Right atrium auricular region (tissue), 2 donors: ENCODE measurements at regions not wholly inside any gene's neighbourhood (a gene's known extent, or its start where the extent isn't known, plus 50 kb on each side); places are given as distances from the start of the nearest gene placed in this dataset.

Experiments
- DNase-seq: peaks from one replicate; pipeline ENCODE4 v3.0.0-alpha.2; 2019; ENCODE audit warnings: low spot score
- H3K27ac ChIP-seq, 2 donors: fragments of 200-600 bp; sonication (generic); 1 replicate in 1 of 2; 2 replicates in 1 of 2; pipeline ENCODE4 v1.5.1; 2016 to 2019
- H3K27me3 ChIP-seq, 2 donors: fragments of 200-600 bp; sonication (generic); one replicate each; pipeline versions ENCODE4 v1.5.1 to v1.6.0; 2017 to 2019
- H3K36me3 ChIP-seq: fragments of 200-600 bp; sonication (generic); one replicate; pipeline ENCODE4 v1.5.1; 2016
- H3K4me1 ChIP-seq, 2 donors: fragments of 200-600 bp; sonication (generic); one replicate each; pipeline versions ENCODE4 v1.5.1 to v1.6.0; 2017 to 2019
- H3K4me3 ChIP-seq, 2 donors: fragments of 200-600 bp; sonication (generic); 1 replicate in 1 of 2; 2 replicates in 1 of 2; pipeline ENCODE4 v1.5.1; 2017 to 2019; ENCODE audit warnings: mild to moderate bottlenecking in 1 of 2, moderate library complexity in 1 of 2
- H3K9me3 ChIP-seq, 2 donors: fragments of 200-600 bp; sonication (generic); one replicate each; pipeline ENCODE4 v1.5.1; 2019
- CTCF ChIP-seq, 2 donors: fragments of 200-600 bp; sonication (generic); IDR thresholded peaks; one replicate each; pipeline ENCODE4 v1.5.1; 2019; ENCODE audit warnings: antibody characterized with exemption in 2 of 2

- no peaks in the 10 kb centered on the region for H3K27me3 ChIP-seq
- H3K27ac ChIP-seq = no peak overlapping the region
- H3K4me1 ChIP-seq = no peaks in the 10 kb centered on the region
- no peak overlapping the region for H3K4me3 ChIP-seq
- no peak for DNase-seq
- peaks cover 0 to 9% of the 10 kb centered on the region in 2 donors for H3K9me3 ChIP-seq
- no peak for TF ChIP-seq CTCF (IDR thresholded peaks at IDR 0.05)
- no peaks in the 10 kb centered on the region for H3K36me3 ChIP-seq
Observed at GRCh38 chr6:17204533-17204932, 76.6 kb upstream of the RBM24 start.

DNA sequence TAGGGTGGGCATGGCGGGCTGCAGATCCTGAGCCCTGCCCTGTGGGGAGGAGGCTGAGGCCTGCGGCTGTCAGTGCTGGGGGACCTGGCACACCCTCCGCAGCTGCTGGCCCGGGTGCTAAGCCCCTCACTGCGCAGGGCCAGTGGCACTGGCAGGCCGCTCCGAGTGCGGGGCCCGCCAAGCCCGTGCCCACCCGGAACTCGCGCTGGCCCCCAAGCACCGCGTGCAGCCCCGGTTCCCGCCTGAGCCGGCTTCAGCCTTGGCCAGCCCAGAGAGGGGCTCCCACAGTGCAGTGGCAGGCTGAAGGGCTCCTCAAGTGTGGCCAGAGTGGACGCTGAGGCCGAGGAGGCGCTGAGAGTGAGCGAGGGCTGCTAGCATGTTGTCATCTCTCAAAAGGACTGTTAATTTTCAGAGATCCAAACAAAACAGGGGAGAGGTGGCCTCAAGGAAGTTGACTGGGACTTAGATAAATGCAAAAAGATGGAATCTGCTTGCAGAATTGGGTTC, 74.5 kb upstream of the RBM24 start:
- no peaks in the 10 kb centered on the region for H3K4me1 ChIP-seq
- peaks cover 0 to 9% of the 10 kb centered on the region in 2 donors for H3K9me3 ChIP-seq
- no peaks in the 10 kb centered on the region for H3K27me3 ChIP-seq
- no peak overlapping the region for H3K4me3 ChIP-seq
- DNase-seq = no peak
- no peaks in the 10 kb centered on the region for H3K36me3 ChIP-seq
- H3K27ac ChIP-seq = no peak overlapping the region
- no peak for TF ChIP-seq CTCF (IDR thresholded peaks at IDR 0.05)

GRCh38 chr6:17207281-17207680, 73.9 kb upstream of the RBM24 start:
- Histone ChIP-seq H3K9me3 (peaks cover 0 to 9% of the 10 kb centered on the region in 2 donors), H3K27ac (no peak overlapping the region), H3K4me1 (peaks cover 0 to under 1% of the 10 kb centered on the region in 2 donors), H3K4me3 (no peak overlapping the region), H3K27me3 (no peaks in the 10 kb centered on the region), H3K36me3 (no peaks in the 10 kb centered on the region)
- TF ChIP-seq CTCF (IDR thresholded peaks at IDR 0.05) = no peak
- no peak for DNase-seq

DNA sequence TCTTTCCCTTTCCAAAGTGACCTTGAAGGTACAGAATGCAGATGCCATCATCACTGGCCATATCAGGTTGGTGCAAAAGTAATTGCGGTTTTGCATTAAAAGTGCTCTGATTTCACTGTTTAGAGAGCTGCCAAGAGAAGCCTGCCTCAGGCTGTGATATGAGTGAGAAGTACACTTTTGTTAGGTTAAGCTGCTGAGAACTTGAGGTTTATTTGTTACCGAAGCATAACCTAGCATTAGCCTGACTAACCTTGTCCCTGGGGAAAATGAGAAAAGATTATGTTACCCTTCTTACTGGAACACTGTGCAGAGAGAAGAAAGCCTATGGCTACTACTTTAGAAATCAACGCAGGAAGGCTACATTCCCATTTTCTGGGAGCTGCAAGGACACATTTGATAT, 70.5 kb upstream of the RBM24 start:
- H3K27me3 ChIP-seq = no peaks in the 10 kb centered on the region

GRCh38 chr6:17211101-17211500, 70.1 kb upstream of the RBM24 start:
- Histone ChIP-seq H3K27me3 (no peaks in the 10 kb centered on the region), H3K4me1 (peaks cover 0 to 10% of the 10 kb centered on the region in 2 donors), H3K4me3 (no peak overlapping the region), H3K36me3 (no peaks in the 10 kb centered on the region), H3K9me3 (peaks cover 0 to 9% of the 10 kb centered on the region in 2 donors), H3K27ac (no peak overlapping the region)
- TF ChIP-seq CTCF (IDR thresholded peaks at IDR 0.05) = no peak
- DNase-seq = no peak

More for the DNA sequence above, 70.5 kb upstream of the RBM24 start:
- peaks cover 0 to 9% of the 10 kb centered on the region in 2 donors for H3K9me3 ChIP-seq
- TF ChIP-seq CTCF (IDR thresholded peaks at IDR 0.05) = no peak
- no peaks in the 10 kb centered on the region for H3K36me3 ChIP-seq
- no peak overlapping the region for H3K4me3 ChIP-seq
- H3K27ac ChIP-seq = no peak overlapping the region
- no peak for DNase-seq
- peaks cover 0 to 10% of the 10 kb centered on the region in 2 donors for H3K4me1 ChIP-seq
